ENCODE measurements at regions not wholly inside any gene's neighbourhood (a gene's known extent, or its start where the extent isn't known, plus 50 kb on each side); places are given as distances from the start of the nearest gene placed in this dataset.

DNA sequence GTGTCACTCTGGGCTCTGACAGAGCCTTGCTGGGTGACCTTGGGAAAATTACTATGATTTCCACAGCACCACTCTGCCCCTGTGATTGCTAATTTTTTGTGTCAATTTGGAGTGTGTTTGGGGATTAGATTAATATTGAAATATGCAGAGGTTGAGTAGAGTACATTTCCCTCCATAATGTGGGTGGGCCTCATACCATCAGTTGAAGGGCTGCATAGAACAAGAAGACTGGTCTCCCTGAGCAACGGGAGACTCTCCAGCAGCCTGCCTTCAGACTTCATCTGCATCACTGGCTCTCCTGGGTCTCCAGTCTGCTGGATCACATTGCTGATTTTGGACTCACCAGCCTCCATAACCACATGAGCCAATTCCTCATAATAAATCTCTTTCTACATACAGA, 313.7 kb downstream of the TNS1 start:
- DNase-seq (no peak), ATAC-seq (no peak)
- no peak for TF ChIP-seq POLR2A (IDR thresholded peaks at IDR 0.05)
- TF ChIP-seq, protein P1, sequence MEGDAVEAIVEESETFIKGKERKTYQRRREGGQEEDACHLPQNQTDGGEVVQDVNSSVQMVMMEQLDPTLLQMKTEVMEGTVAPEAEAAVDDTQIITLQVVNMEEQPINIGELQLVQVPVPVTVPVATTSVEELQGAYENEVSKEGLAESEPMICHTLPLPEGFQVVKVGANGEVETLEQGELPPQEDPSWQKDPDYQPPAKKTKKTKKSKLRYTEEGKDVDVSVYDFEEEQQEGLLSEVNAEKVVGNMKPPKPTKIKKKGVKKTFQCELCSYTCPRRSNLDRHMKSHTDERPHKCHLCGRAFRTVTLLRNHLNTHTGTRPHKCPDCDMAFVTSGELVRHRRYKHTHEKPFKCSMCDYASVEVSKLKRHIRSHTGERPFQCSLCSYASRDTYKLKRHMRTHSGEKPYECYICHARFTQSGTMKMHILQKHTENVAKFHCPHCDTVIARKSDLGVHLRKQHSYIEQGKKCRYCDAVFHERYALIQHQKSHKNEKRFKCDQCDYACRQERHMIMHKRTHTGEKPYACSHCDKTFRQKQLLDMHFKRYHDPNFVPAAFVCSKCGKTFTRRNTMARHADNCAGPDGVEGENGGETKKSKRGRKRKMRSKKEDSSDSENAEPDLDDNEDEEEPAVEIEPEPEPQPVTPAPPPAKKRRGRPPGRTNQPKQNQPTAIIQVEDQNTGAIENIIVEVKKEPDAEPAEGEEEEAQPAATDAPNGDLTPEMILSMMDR (IDR thresholded peaks at IDR 0.05) = no peak
- no peaks in the 10 kb centered on the region for H3K9me3 ChIP-seq
- no peak overlapping the region for H3K27ac ChIP-seq
- H3K27me3 ChIP-seq = no peaks in the 10 kb centered on the region
- whole genome bisulfite sequencing (ENCODE audit: insufficient coverage, low coverage, low lambda C conversion rate, missing lambda C conversion rate) = 80% methylated on average over 1 of the region's 1 CpG
- no peak overlapping the region for H3K4me3 ChIP-seq
- peaks cover 0 to 15% (median 3%) of the 10 kb centered on the region in 4 donors for H3K4me1 ChIP-seq
- no peaks in the 10 kb centered on the region for H3K36me3 ChIP-seq
- intact Hi-C loops (cut with DNase I) = no loop called here

DNA sequence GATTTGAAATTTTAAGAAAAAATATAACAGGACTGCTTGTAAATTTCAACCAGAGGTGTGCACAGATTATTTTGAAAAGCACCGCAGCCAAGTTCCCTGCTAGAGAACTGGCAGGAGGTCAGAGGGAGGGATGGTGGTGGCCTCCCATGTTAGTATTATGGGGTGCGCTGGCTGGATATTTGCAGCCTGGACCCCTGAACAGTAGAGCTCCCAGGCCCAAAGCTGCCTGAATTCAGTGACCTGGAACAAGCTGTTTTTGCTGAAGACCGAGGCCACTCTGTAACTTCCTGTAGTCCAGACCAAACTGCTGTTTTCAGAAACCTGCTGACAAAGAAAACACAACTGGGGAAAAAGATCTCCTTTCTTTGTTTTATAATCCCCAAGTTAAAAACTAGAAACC, 314.3 kb downstream of the TNS1 start:
- DNase-seq (no peak), ATAC-seq (no peak)
- Histone ChIP-seq H3K9me3 (no peaks in the 10 kb centered on the region), H3K27me3 (no peaks in the 10 kb centered on the region), H3K4me1 (peaks cover 0 to 15% (median 3%) of the 10 kb centered on the region in 4 donors), H3K27ac (no peak overlapping the region), H3K4me3 (no peak overlapping the region), H3K36me3 (no peaks in the 10 kb centered on the region)
- intact Hi-C loops (cut with DNase I) = no loop called here
- TF ChIP-seq, protein P1 (IDR thresholded peaks at IDR 0.05) = no peak
- TF ChIP-seq POLR2A (IDR thresholded peaks at IDR 0.05) = no peak
- 89% methylated on average over 1 of the region's 3 CpGs for WGBS (ENCODE audit: insufficient coverage, low coverage, low lambda C conversion rate, missing lambda C conversion rate)

DNA sequence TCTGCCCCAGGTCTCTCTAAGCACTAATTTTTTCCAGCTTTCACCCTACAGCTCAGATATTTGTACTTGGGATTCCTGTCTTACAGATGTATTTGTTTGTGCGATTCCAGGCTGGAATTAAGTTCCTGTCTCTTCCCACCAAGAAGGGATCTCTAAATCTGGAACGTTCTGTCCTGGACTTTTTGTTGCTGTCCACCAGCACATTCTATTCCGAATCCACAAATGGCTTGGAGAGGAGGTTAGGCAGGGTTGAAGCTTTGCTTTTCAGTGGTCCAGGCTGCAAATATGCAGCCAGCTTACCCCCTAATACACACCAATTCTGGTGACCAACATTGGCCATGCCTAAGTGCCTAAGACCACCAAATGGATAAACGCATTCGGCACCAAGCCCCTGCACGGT, 315.0 kb downstream of the TNS1 start:
- H3K27ac ChIP-seq = no peak overlapping the region
- H3K4me3 ChIP-seq = no peak overlapping the region
- H3K36me3 ChIP-seq = no peaks in the 10 kb centered on the region
- H3K9me3 ChIP-seq = no peaks in the 10 kb centered on the region
- WGBS (ENCODE audit: insufficient coverage, low coverage, low lambda C conversion rate, missing lambda C conversion rate) = 72% methylated on average over 6 of the region's 6 CpGs
- no peak for TF ChIP-seq POLR2A (IDR thresholded peaks at IDR 0.05)
- TF ChIP-seq, protein P1 (IDR thresholded peaks at IDR 0.05) = no peak
- intact Hi-C loops (cut with DNase I) = no loop called here
- DNase-seq = no peak
- no peaks in the 10 kb centered on the region for H3K27me3 ChIP-seq
- ATAC-seq = no peak
- peaks cover 0 to 13% (median 3%) of the 10 kb centered on the region in 4 donors for H3K4me1 ChIP-seq

GRCh38 chr2:217685255-217685605, 317.6 kb downstream of the TNS1 start:
- Histone ChIP-seq H3K27ac (peak overlapping the region in 1 of 3 donors; percentile 14), H3K4me1 (peaks cover 0 to 7% (median 3%) of the 10 kb centered on the region in 4 donors), H3K27me3 (no peaks in the 10 kb centered on the region), H3K9me3 (no peaks in the 10 kb centered on the region), H3K36me3 (no peaks in the 10 kb centered on the region), H3K4me3 (no peak overlapping the region)
- ATAC-seq (peak; percentile 90 to 99 (median 93)), DNase-seq (peak; percentile 28 to 67 (median 59))
- TF ChIP-seq, protein P1 (IDR thresholded peaks at IDR 0.05) = no peak
- TF ChIP-seq POLR2A (IDR thresholded peaks at IDR 0.05) = no peak
- intact Hi-C loops (cut with DNase I) = no loop called here
- 7% methylated on average over 4 of the region's 4 CpGs for WGBS (ENCODE audit: insufficient coverage, low coverage, low lambda C conversion rate, missing lambda C conversion rate)
